Peyer's patch (tissue), 4 donors: ENCODE measurements at regions not wholly inside any gene's neighbourhood (a gene's known extent, or its start where the extent isn't known, plus 50 kb on each side); places are given as distances from the start of the nearest gene placed in this dataset.

Experiments
- DNase-seq, 3 donors: peaks; one replicate each; pipeline ENCODE4 v3.0.0-alpha.2; 2017 to 2019
- H3K27ac ChIP-seq, 4 donors: fragments of 200-600 bp; sonication (generic); one replicate each; pipeline ENCODE4 v1.5.1; 2016 to 2019
- H3K27me3 ChIP-seq, 2 donors: fragments of 200-600 bp; sonication (generic); one replicate each; pipeline ENCODE4 v1.5.1; 2019
- H3K36me3 ChIP-seq, 3 donors: fragments of 200-600 bp; sonication (generic); one replicate each; pipeline ENCODE4 v1.5.1; 2016 to 2019
- H3K4me1 ChIP-seq, 4 donors: fragments of 200-600 bp; sonication (generic); one replicate each; pipeline ENCODE4 v1.5.1; 2016 to 2019
- H3K4me3 ChIP-seq, 4 donors: fragments of 200-600 bp; sonication (generic); 1 replicate in 3 of 4; 2 replicates in 1 of 4; pipeline ENCODE4 v1.5.1; 2016 to 2019; ENCODE audit warnings: mild to moderate bottlenecking in 1 of 4
- H3K9me3 ChIP-seq, 4 donors: fragments of 200-600 bp; sonication (generic); one replicate each; pipeline ENCODE4 v1.5.1; 2016 to 2019; ENCODE audit warnings: mild to moderate bottlenecking in 1 of 4
- POLR2A ChIP-seq, 2 donors: fragments of 450-650 bp; IDR thresholded peaks; one replicate each; pipeline ENCODE4 v1.5.1; 2017; ENCODE audit warnings: antibody characterized with exemption in 2 of 2, mild to moderate bottlenecking in 2 of 2, moderate library complexity in 2 of 2
- TF ChIP-seq, protein P1 (sequence below), 6 experiments: fragments of 450-650 bp in 4 of 6; fragments of 200-600 bp in 2 of 6; sonication (generic) in 1 of 6; IDR thresholded peaks; one replicate each; pipeline ENCODE4 v1.5.1; 2017 to 2019; ENCODE audit warnings: antibody characterized with exemption in 6 of 6, mild to moderate bottlenecking in 3 of 6, moderate library complexity in 1 of 6

DNA sequence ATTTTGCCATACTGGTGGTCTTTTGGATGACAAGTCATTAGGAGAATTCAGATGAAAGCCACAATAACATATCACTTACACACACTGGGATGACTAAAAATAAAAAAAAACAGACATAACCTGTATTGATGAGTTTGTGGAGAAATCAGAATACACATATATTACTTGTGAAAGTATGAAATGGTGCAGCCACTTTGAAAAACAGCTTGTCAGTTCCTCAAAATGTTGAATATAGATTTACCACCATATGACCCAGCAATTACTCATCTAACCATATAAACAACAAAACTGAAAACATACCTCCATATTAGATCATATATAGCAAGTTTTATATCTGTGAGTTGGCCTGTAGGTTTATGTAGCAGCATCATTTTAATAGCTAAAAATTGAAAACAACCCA, 608.7 kb downstream of the TLL1 start:
- H3K27me3 ChIP-seq, result no peaks in the 10 kb centered on the region
- TF ChIP-seq POLR2A (IDR thresholded peaks at IDR 0.05), result no peak
- TF ChIP-seq, protein P1, sequence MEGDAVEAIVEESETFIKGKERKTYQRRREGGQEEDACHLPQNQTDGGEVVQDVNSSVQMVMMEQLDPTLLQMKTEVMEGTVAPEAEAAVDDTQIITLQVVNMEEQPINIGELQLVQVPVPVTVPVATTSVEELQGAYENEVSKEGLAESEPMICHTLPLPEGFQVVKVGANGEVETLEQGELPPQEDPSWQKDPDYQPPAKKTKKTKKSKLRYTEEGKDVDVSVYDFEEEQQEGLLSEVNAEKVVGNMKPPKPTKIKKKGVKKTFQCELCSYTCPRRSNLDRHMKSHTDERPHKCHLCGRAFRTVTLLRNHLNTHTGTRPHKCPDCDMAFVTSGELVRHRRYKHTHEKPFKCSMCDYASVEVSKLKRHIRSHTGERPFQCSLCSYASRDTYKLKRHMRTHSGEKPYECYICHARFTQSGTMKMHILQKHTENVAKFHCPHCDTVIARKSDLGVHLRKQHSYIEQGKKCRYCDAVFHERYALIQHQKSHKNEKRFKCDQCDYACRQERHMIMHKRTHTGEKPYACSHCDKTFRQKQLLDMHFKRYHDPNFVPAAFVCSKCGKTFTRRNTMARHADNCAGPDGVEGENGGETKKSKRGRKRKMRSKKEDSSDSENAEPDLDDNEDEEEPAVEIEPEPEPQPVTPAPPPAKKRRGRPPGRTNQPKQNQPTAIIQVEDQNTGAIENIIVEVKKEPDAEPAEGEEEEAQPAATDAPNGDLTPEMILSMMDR (IDR thresholded peaks at IDR 0.05), result no peak
- no peak for DNase-seq
- no peaks in the 10 kb centered on the region for H3K4me1 ChIP-seq
- H3K27ac ChIP-seq, result no peak overlapping the region
- no peaks in the 10 kb centered on the region for H3K36me3 ChIP-seq
- H3K4me3 ChIP-seq, result no peak overlapping the region
- no peaks in the 10 kb centered on the region for H3K9me3 ChIP-seq

DNA sequence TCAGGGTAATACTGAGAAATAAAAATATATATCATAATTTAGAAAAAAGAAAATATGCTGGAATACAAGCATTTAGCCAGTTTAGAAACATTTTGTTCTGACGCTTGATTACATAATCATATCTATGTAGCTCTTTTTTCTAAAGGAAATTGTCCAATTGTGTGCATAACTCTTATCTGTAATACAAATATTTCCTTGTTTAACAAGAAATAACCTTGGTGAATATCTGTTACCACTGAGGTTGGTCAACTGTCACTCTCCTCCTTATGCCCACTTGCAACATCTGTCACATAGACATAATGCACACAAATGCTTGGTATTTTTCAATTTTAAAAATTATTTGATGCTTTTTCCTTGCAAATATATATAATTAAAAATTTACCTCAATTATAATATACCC, 609.7 kb downstream of the TLL1 start:
- no peak for TF ChIP-seq POLR2A (IDR thresholded peaks at IDR 0.05)
- TF ChIP-seq, protein P1 (IDR thresholded peaks at IDR 0.05), result no peak
- no peaks in the 10 kb centered on the region for H3K27me3 ChIP-seq
- H3K4me1 ChIP-seq, result no peaks in the 10 kb centered on the region
- no peaks in the 10 kb centered on the region for H3K36me3 ChIP-seq
- no peaks in the 10 kb centered on the region for H3K9me3 ChIP-seq
- no peak overlapping the region for H3K4me3 ChIP-seq
- DNase-seq, result no peak
- H3K27ac ChIP-seq, result no peak overlapping the region

DNA sequence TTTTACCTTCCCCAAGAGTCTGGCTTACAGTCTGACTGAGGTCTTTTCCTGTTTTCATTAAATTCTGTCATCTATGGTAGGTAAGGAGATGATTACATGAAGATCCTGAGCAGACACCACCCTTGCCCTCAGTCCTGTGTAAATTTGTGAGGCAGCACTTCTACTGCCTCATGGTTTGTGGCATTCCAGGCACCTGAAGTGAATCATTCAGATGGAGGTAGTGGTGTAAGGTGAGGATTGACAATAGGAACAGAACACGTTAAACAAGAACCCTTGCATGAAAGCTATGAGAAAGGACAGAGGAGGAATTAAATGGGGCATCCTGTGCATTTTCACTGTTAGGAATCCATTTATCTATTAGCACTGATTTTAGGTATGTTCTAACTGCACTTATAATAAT, 618.6 kb downstream of the TLL1 start:
- Histone ChIP-seq H3K4me3 (no peak overlapping the region), H3K27me3 (no peaks in the 10 kb centered on the region), H3K36me3 (no peaks in the 10 kb centered on the region), H3K27ac (no peak overlapping the region), H3K4me1 (no peaks in the 10 kb centered on the region), H3K9me3 (no peaks in the 10 kb centered on the region)
- no peak for DNase-seq
- TF ChIP-seq POLR2A (IDR thresholded peaks at IDR 0.05), result no peak
- TF ChIP-seq, protein P1 (IDR thresholded peaks at IDR 0.05), result no peak

DNA sequence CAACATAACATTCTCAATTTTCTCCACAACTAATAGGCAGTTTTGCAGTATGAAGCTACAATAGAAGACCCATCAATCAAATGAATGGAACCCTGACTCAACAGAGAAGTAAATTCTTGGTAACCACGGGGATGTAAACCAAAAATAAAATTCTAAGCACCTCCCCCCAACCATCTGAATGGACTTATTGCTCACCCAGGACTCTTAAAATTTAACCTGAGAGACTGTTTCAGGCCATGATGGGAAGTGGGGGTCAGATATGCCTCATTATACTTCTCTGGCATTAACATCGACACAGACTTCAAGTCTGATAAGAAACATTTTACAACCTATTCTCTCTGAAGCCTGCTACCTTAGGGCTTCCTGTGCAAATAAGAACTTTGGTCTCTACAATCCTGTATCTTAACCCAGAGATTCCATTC, 620.9 kb downstream of the TLL1 start:
- TF ChIP-seq, protein P1 (IDR thresholded peaks at IDR 0.05), result no peak
- TF ChIP-seq POLR2A (IDR thresholded peaks at IDR 0.05), result no peak
- Histone ChIP-seq H3K4me3 (no peak overlapping the region), H3K27ac (no peak overlapping the region), H3K27me3 (no peaks in the 10 kb centered on the region), H3K4me1 (no peaks in the 10 kb centered on the region), H3K9me3 (no peaks in the 10 kb centered on the region), H3K36me3 (no peaks in the 10 kb centered on the region)
- no peak for DNase-seq

DNA sequence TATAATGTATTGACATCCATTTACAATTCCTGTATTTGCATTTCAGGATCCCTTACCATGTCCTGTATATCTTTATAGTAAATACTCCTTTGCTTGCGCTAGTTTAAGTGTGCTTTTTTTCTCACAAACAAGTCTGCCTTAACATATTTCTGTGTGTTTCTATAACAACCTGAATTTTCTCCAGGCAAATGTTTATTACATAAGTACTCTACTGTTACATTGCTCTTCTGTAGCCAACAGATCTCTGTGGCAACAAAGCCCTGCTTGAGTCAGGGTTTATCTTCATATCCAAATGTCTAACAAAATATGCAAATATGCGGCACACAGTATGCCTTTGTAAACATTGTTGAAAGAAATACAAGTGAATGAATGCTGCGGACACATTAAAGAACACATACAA, 625.5 kb downstream of the TLL1 start:
- Histone ChIP-seq H3K4me1 (no peaks in the 10 kb centered on the region), H3K27ac (no peak overlapping the region), H3K4me3 (no peak overlapping the region), H3K27me3 (no peaks in the 10 kb centered on the region), H3K36me3 (no peaks in the 10 kb centered on the region), H3K9me3 (no peaks in the 10 kb centered on the region)
- DNase-seq, result no peak
- no peak for TF ChIP-seq POLR2A (IDR thresholded peaks at IDR 0.05)

DNA sequence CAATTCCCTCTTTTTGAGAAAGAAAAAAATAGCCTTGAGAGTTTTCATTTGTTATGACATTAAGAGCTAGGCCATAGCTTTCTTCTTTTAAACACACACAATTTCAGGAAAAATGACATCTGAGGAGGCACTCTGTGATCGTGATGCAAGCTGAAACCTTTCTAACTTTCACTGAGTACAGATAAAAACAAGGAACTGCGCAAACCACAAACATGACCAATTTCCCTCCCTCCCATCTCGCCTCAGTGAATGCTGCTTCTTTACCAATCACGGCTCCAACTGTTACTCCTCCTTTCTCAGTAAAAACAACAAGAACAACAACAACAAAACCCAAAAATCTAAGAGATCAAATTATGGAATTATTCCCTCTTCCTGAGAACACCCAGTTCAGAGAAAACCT, 626.8 kb downstream of the TLL1 start:
- H3K4me1 ChIP-seq, result no peaks in the 10 kb centered on the region
- H3K4me3 ChIP-seq, result no peak overlapping the region
- no peaks in the 10 kb centered on the region for H3K36me3 ChIP-seq
- H3K27me3 ChIP-seq, result no peaks in the 10 kb centered on the region
- TF ChIP-seq, protein P1 (IDR thresholded peaks at IDR 0.05), result no peak
- TF ChIP-seq POLR2A (IDR thresholded peaks at IDR 0.05), result no peak
- H3K27ac ChIP-seq, result no peak overlapping the region
- H3K9me3 ChIP-seq, result no peaks in the 10 kb centered on the region
- no peak for DNase-seq
